ENCODE measurements at regions not wholly inside any gene's neighbourhood (a gene's known extent, or its start where the extent isn't known, plus 50 kb on each side); places are given as distances from the start of the nearest gene placed in this dataset.

DNA sequence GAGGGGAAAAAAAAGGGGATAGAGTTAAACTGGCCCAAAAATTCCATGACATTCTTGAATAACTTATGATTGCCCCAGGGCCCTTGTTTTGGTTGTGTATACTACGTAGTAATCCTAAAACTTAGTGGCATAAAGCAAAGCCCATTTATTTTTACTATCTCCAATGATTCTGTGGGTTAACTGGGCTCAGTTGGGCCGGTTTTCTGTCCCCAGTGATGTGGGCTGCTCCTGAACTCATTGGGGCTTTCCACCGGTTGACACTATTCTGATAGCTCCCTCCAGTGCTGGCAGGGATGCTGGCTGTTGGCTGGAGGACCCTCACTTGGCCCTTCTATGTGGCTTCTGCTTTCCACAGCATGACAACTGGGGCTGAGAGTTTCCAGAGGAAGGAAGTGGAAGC lies 60.0 kb upstream of the TGIF1 start:
- no peak for TF ChIP-seq CTCF (IDR thresholded peaks at IDR 0.05; ENCODE audit: unreplicated experiment)
- Mint-ChIP-seq H3K36me3 (no peaks in the 10 kb centered on the region), H3K27me3 (ENCODE audit: low read depth) (no peaks in the 10 kb centered on the region), H3K4me3 (no peak overlapping the region), H3K4me1 (peaks cover 13% of the 10 kb centered on the region), H3K9me3 (peaks cover 19% of the 10 kb centered on the region), H3K27ac (no peak overlapping the region)
- no peak for DNase-seq (ENCODE audit: low spot score in 2 of 2, unreplicated experiment in 2 of 2)

GRCh38 chr18:3391704-3392466 lies 58.1 kb upstream of the TGIF1 start:
- Mint-ChIP-seq H3K4me1 (peaks cover 17% of the 10 kb centered on the region), H3K27me3 (ENCODE audit: low read depth) (no peaks in the 10 kb centered on the region), H3K27ac (peak overlapping the region; percentile 39), H3K9me3 (peaks cover 20% of the 10 kb centered on the region), H3K4me3 (no peak overlapping the region), H3K36me3 (no peaks in the 10 kb centered on the region)
- no peak for TF ChIP-seq CTCF (IDR thresholded peaks at IDR 0.05; ENCODE audit: unreplicated experiment)
- DNase-seq (ENCODE audit: low spot score in 2 of 2, unreplicated experiment in 2 of 2), result no peak

- Mint-ChIP-seq H3K4me3 (no peak overlapping the region), H3K9me3 (peaks cover 20% of the 10 kb centered on the region), H3K36me3 (no peaks in the 10 kb centered on the region), H3K4me1 (peaks cover 22% of the 10 kb centered on the region), H3K27ac (no peak overlapping the region), H3K27me3 (ENCODE audit: low read depth) (no peaks in the 10 kb centered on the region)
- DNase-seq (ENCODE audit: low spot score in 2 of 2, unreplicated experiment in 2 of 2), result no peak
- no peak for TF ChIP-seq CTCF (IDR thresholded peaks at IDR 0.05; ENCODE audit: unreplicated experiment)
These were observed 57.5 kb upstream of the TGIF1 start for GRCh38 chr18:3392467-3392855.

DNA sequence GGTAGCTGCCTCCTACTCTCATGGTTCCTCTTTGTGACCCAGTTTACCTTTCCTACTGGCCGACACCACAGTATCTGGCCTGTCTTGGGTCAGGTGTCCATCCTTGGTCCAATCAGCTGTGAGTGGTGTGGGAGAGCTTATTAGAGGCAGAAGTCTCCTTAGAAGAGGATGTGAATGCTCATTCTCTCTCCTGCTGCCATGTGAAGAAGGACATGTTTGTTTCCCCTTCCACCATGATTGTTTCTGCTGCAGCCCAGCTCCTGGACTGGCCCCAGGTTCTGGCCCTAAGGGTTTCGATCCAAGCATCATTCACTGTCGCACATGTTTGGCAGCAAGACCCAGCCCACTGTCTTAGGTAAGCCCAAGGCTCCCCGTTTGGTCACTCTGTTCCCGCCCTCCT lies 55.3 kb upstream of the TGIF1 start:
- no peak for TF ChIP-seq CTCF (IDR thresholded peaks at IDR 0.05; ENCODE audit: unreplicated experiment)
- no peak overlapping the region for H3K27ac Mint-ChIP-seq
- peaks cover 23% of the 10 kb centered on the region for H3K4me1 Mint-ChIP-seq
- H3K4me3 Mint-ChIP-seq, result no peak overlapping the region
- no peak for DNase-seq (ENCODE audit: low spot score in 2 of 2, unreplicated experiment in 2 of 2)
- H3K27me3 Mint-ChIP-seq (ENCODE audit: low read depth), result no peaks in the 10 kb centered on the region
- H3K9me3 Mint-ChIP-seq, result peaks cover 18% of the 10 kb centered on the region
- H3K36me3 Mint-ChIP-seq, result no peaks in the 10 kb centered on the region

DNA sequence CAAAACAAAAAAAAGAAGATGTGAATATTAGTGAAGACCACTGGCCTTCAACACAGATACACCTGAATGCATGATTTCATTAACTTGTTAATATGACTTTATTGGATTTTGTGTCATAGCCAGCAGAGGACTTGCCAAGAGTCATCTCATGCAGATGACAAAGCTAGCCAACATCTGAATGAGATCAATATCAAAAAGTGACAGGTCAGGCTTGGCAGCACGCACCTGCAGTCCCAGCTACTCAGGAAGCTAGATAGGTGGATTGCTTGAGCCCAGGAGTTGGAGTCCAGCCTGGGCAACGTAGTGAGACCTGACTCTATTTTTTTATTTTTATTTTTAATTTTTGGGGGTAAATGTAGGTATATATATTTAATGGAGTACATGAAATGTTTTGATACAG lies 54.5 kb upstream of the TGIF1 start:
- no peak for DNase-seq (ENCODE audit: low spot score in 2 of 2, unreplicated experiment in 2 of 2)
- H3K36me3 Mint-ChIP-seq, result no peaks in the 10 kb centered on the region
- H3K27ac Mint-ChIP-seq, result no peak overlapping the region
- no peak for TF ChIP-seq CTCF (IDR thresholded peaks at IDR 0.05; ENCODE audit: unreplicated experiment)
- H3K9me3 Mint-ChIP-seq, result peaks cover 16% of the 10 kb centered on the region
- no peak overlapping the region for H3K4me3 Mint-ChIP-seq
- peaks cover 23% of the 10 kb centered on the region for H3K4me1 Mint-ChIP-seq
- no peaks in the 10 kb centered on the region for H3K27me3 Mint-ChIP-seq (ENCODE audit: low read depth)

Data from mesothelial cell of epicardium (in vitro differentiated cells).